Muscle layer of colon (tissue), 2 donors: ENCODE measurements at regions not wholly inside any gene's neighbourhood (a gene's known extent, or its start where the extent isn't known, plus 50 kb on each side); places are given as distances from the start of the nearest gene placed in this dataset.

Source experiments
- H3K27ac ChIP-seq: one replicate; pipeline ENCODE4 v1.7.0; 2013; ENCODE audit warnings: low read depth, mild to moderate bottlenecking, low read length, moderate library complexity
- H3K27me3 ChIP-seq, 2 donors: one replicate each; pipeline ENCODE4 v1.7.0; 2013; ENCODE audit warnings: low read length in 2 of 2, mild to moderate bottlenecking in 2 of 2; ENCODE audit not compliant: insufficient read depth in 2 of 2, control insufficient read depth in 1 of 2
- H3K36me3 ChIP-seq: one replicate; pipeline ENCODE4 v1.7.0; 2013; ENCODE audit warnings: mild to moderate bottlenecking, low read length; ENCODE audit not compliant: insufficient read depth
- H3K4me1 ChIP-seq: one replicate; pipeline ENCODE4 v1.7.0; 2013; ENCODE audit warnings: mild to moderate bottlenecking, low read length; ENCODE audit not compliant: insufficient read depth
- H3K4me3 ChIP-seq, 2 donors: one replicate each; pipeline ENCODE4 v1.7.0; 2013; ENCODE audit warnings: low read length in 2 of 2, low read depth in 1 of 2, mild to moderate bottlenecking in 1 of 2, moderate library complexity in 1 of 2
- H3K9ac ChIP-seq: one replicate; pipeline ENCODE4 v1.7.0; 2013; ENCODE audit warnings: low read length
- H3K9me3 ChIP-seq: one replicate; pipeline ENCODE4 v1.7.0; 2013; ENCODE audit warnings: mild to moderate bottlenecking, low read length
- donor health status: abdominal sarcoma.
- donor health status: Adenocarcinoma of cecum.

DNA sequence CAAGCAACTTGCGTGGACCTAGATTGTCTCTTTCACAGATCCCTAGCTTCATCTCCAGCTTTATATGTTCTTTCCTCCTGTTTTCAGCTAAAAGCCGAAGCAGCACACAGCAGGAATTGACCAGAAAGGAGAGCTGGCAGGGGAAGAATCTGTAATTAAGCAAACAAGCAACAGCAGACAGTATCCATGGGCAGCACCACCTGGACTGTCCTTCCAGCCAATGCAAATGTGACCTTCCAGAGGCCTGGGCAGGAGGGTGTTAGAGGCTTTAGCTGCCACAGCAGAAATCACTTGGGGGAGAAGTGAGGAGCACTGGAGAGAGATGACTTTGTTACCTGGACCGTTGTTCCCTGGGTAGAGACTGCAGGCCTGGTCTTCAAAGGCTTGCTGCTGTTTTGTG, 427.6 kb upstream of the GOT2 start:
- H3K9me3 ChIP-seq = no peaks in the 10 kb centered on the region
- H3K9ac ChIP-seq = no peak overlapping the region
- H3K27ac ChIP-seq = no peak overlapping the region
- no peaks in the 10 kb centered on the region for H3K4me1 ChIP-seq
- no peak overlapping the region for H3K4me3 ChIP-seq
- no peaks in the 10 kb centered on the region for H3K36me3 ChIP-seq
- H3K27me3 ChIP-seq = no peaks in the 10 kb centered on the region

DNA sequence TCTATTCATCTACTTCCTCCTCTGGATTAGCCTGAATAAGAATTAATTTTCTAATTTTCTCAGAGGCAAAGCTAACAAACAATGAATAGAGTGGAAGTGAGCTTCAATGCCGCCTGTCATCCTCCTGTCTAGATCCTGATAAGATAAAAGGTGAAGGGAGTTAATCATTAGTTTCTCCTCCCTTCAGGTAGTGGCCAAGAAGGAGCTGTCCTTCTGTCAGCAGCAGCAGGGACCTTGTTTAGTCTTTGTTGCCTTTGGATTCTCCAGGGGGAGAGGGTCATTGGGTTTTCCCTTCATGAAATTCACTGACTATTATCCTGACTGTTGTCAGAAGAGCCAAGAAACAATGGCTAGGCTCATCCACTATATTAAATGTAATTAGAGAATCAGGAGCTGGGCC, 420.2 kb upstream of the GOT2 start:
- Histone ChIP-seq H3K9me3 (no peaks in the 10 kb centered on the region), H3K9ac (no peak overlapping the region), H3K27me3 (no peaks in the 10 kb centered on the region), H3K4me3 (no peak overlapping the region), H3K27ac (no peak overlapping the region), H3K4me1 (no peaks in the 10 kb centered on the region), H3K36me3 (no peaks in the 10 kb centered on the region)

GRCh38 chr16:59148769-59149155, 414.6 kb upstream of the GOT2 start:
- Histone ChIP-seq H3K27me3 (no peaks in the 10 kb centered on the region), H3K4me1 (no peaks in the 10 kb centered on the region), H3K36me3 (no peaks in the 10 kb centered on the region), H3K4me3 (no peak overlapping the region), H3K9ac (no peak overlapping the region), H3K27ac (no peak overlapping the region), H3K9me3 (no peaks in the 10 kb centered on the region)

- Histone ChIP-seq H3K9me3 (no peaks in the 10 kb centered on the region), H3K4me1 (no peaks in the 10 kb centered on the region), H3K4me3 (no peak overlapping the region), H3K9ac (no peak overlapping the region), H3K27me3 (no peaks in the 10 kb centered on the region), H3K27ac (no peak overlapping the region), H3K36me3 (no peaks in the 10 kb centered on the region)
Measured at GRCh38 chr16:59148056-59148768, 414.1 kb upstream of the GOT2 start.

DNA sequence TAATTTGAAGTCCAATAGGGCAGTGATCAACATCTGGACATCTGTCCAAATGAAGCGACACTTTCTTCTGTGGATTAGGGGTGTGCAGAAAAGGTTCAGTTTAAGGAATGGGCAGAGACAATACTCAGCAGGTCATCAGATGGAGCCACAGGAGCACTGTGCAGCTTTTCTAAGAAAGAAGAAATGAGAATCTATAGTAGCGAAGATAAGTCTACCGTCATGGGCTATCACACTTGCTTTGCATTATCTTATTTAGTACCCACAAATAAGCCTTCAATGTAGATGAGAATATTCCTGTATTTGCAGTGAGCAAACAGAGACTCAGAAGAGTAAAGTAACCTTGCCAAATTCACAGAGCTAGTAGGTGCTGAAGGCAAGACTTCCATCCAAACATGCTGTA, 412.0 kb upstream of the GOT2 start:
- Histone ChIP-seq H3K36me3 (no peaks in the 10 kb centered on the region), H3K9me3 (no peaks in the 10 kb centered on the region), H3K4me3 (no peak overlapping the region), H3K27me3 (no peaks in the 10 kb centered on the region), H3K4me1 (no peaks in the 10 kb centered on the region), H3K9ac (no peak overlapping the region), H3K27ac (no peak overlapping the region)

- H3K4me3 ChIP-seq = no peak overlapping the region
- no peaks in the 10 kb centered on the region for H3K27me3 ChIP-seq
- no peak overlapping the region for H3K9ac ChIP-seq
- H3K9me3 ChIP-seq = no peaks in the 10 kb centered on the region
- H3K4me1 ChIP-seq = no peaks in the 10 kb centered on the region
- no peak overlapping the region for H3K27ac ChIP-seq
- H3K36me3 ChIP-seq = no peaks in the 10 kb centered on the region
Measured at GRCh38 chr16:59144841-59145240, 410.7 kb upstream of the GOT2 start.

DNA sequence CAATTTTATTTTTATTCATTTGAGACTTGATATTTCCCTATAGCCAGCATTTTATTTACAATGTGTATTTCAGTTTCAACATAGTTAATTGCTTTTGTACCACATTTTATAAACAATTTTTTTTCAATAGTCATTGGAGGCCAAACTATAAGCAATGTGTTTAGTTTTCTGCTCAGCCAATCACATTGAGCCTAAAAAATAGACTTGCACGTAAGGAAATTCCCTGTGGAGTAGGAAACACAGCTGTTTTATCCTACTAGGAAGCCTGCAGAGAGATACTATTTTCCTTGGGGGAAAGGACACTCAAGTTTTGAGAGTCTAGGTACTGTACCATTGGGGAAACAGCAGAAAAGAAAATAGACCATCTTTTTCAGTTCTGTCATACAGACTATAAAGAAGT, 410.2 kb upstream of the GOT2 start:
- Histone ChIP-seq H3K9me3 (no peaks in the 10 kb centered on the region), H3K27me3 (no peaks in the 10 kb centered on the region), H3K4me1 (no peaks in the 10 kb centered on the region), H3K36me3 (no peaks in the 10 kb centered on the region), H3K27ac (no peak overlapping the region), H3K9ac (no peak overlapping the region), H3K4me3 (no peak overlapping the region)

DNA sequence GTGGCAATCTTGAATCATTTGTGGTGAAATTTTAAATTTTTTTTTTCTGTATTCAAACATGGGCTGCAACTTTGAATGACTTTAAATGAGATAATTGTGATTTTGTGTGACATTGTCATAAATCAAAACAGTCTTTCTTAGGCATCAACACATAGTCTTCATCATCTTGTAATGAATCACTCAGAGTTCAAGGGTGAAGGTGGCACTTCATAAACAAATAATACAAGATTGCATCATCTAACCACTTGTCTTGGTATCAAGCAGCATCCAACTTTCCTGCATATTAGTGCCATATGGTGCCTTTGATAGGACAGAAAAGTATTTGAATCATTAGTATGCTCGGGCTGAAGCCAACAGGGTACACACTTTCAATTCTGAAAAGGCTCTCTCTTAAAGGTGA, 392.4 kb upstream of the GOT2 start:
- Histone ChIP-seq H3K27ac (no peak overlapping the region), H3K9me3 (no peaks in the 10 kb centered on the region), H3K36me3 (no peaks in the 10 kb centered on the region), H3K4me1 (no peaks in the 10 kb centered on the region), H3K9ac (no peak overlapping the region), H3K27me3 (no peaks in the 10 kb centered on the region), H3K4me3 (no peak overlapping the region)

DNA sequence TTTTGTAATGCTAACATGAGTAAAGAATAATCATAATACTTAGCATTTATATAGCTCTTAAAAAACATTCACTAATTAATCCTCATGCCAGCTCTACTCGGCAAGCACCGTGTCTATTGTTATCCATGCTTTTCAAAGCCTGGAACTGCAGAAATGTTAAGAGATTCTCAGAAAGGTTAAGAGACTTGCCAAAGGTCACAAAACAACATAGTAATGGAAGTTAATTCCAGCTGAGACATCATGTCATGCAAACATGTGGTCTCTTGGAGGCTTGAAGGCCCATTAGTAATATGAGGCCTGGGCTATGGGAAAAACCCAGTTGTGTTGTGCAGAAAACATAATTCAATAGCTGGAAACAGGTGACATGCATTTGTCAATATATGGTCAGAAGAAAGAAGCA, 389.9 kb upstream of the GOT2 start:
- H3K4me3 ChIP-seq = no peak overlapping the region
- no peak overlapping the region for H3K27ac ChIP-seq
- no peaks in the 10 kb centered on the region for H3K36me3 ChIP-seq
- no peak overlapping the region for H3K9ac ChIP-seq
- H3K27me3 ChIP-seq = no peaks in the 10 kb centered on the region
- H3K4me1 ChIP-seq = no peaks in the 10 kb centered on the region
- no peaks in the 10 kb centered on the region for H3K9me3 ChIP-seq

- H3K9ac ChIP-seq = no peak overlapping the region
- H3K36me3 ChIP-seq = no peaks in the 10 kb centered on the region
- no peaks in the 10 kb centered on the region for H3K9me3 ChIP-seq
- no peak overlapping the region for H3K4me3 ChIP-seq
- H3K27me3 ChIP-seq = no peaks in the 10 kb centered on the region
- no peak overlapping the region for H3K27ac ChIP-seq
- no peaks in the 10 kb centered on the region for H3K4me1 ChIP-seq
Measured at GRCh38 chr16:59123479-59123878, 389.4 kb upstream of the GOT2 start.

GRCh38 chr16:59122262-59122537, 388.1 kb upstream of the GOT2 start:
- H3K27me3 ChIP-seq = no peaks in the 10 kb centered on the region
- H3K27ac ChIP-seq = no peak overlapping the region
- H3K4me3 ChIP-seq = no peak overlapping the region
- H3K9me3 ChIP-seq = no peaks in the 10 kb centered on the region
- H3K36me3 ChIP-seq = no peaks in the 10 kb centered on the region
- no peaks in the 10 kb centered on the region for H3K4me1 ChIP-seq
- no peak overlapping the region for H3K9ac ChIP-seq

- no peak overlapping the region for H3K27ac ChIP-seq
- no peak overlapping the region for H3K4me3 ChIP-seq
- no peaks in the 10 kb centered on the region for H3K27me3 ChIP-seq
- H3K9ac ChIP-seq = no peak overlapping the region
- no peaks in the 10 kb centered on the region for H3K36me3 ChIP-seq
- H3K9me3 ChIP-seq = no peaks in the 10 kb centered on the region
- no peaks in the 10 kb centered on the region for H3K4me1 ChIP-seq
Measured at GRCh38 chr16:59121411-59122261, 387.5 kb upstream of the GOT2 start.
